Keratinocyte (primary cell): ENCODE measurements at regions not wholly inside any gene's neighbourhood (a gene's known extent, or its start where the extent isn't known, plus 50 kb on each side); places are given as distances from the start of the nearest gene placed in this dataset.

Experiments used
- EZH2 ChIP-seq: IDR thresholded peaks from one replicate; pipeline ENCODE4 v1.6.1; 2012; ENCODE audit warnings: inconsistent platforms, mild to moderate bottlenecking, low read length, moderate library complexity
- TF ChIP-seq, protein P1 (sequence below), 3 experiments: IDR thresholded peaks in 1 of 3; conservative IDR thresholded peaks in 1 of 3; optimal IDR thresholded peaks in 1 of 3; 2 replicates in 2 of 3; 3 replicates in 1 of 3; pipeline versions ENCODE3 to v1.5.1; 2011; ENCODE audit warnings: low read length in 3 of 3, mild to moderate bottlenecking in 3 of 3, moderate library complexity in 2 of 3, control low read depth in 1 of 3, inconsistent platforms in 1 of 3; ENCODE audit not compliant: insufficient read depth in 2 of 3; ENCODE audit errors: extremely low read depth in 1 of 3

DNA sequence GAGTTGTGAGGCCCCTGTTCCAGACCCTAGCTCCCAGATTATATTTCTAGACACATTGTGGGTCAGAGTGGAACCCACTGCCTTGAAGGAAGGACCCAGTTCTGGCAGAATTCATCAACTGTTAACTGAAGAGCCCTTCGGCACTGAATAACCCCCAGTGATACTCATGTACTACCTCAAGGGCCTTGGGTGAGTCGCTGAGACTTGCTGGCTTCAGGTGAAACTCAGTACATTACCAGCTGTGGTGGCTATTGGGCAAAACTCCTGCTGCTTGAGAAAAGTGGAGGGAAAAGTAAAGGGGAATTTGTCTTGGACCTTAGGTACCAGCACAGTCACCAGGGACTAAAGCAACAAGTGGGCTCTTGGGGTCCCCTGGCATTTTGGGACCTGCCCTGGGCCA lies 394.9 kb upstream of the EPHA3 start:
- TF ChIP-seq, protein P1, sequence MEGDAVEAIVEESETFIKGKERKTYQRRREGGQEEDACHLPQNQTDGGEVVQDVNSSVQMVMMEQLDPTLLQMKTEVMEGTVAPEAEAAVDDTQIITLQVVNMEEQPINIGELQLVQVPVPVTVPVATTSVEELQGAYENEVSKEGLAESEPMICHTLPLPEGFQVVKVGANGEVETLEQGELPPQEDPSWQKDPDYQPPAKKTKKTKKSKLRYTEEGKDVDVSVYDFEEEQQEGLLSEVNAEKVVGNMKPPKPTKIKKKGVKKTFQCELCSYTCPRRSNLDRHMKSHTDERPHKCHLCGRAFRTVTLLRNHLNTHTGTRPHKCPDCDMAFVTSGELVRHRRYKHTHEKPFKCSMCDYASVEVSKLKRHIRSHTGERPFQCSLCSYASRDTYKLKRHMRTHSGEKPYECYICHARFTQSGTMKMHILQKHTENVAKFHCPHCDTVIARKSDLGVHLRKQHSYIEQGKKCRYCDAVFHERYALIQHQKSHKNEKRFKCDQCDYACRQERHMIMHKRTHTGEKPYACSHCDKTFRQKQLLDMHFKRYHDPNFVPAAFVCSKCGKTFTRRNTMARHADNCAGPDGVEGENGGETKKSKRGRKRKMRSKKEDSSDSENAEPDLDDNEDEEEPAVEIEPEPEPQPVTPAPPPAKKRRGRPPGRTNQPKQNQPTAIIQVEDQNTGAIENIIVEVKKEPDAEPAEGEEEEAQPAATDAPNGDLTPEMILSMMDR (optimal IDR thresholded peaks at IDR 0.05 in 1 of 3, IDR thresholded peaks at IDR 0.05 in 1 of 3, conservative IDR thresholded peaks at IDR 0.05 in 1 of 3; ENCODE audit: extremely low read depth in 1 of 3, insufficient read depth in 2 of 3, low read length in 3 of 3) = no peak
- no peak for TF ChIP-seq EZH2
